ENCODE measurements at regions not wholly inside any gene's neighbourhood (a gene's known extent, or its start where the extent isn't known, plus 50 kb on each side); places are given as distances from the start of the nearest gene placed in this dataset.
"Not testable (repeated sequence)": the region's sequence is repeated elsewhere in the genome, so short reads cannot be mapped to it uniquely, and the experiment has no call there.

DNA sequence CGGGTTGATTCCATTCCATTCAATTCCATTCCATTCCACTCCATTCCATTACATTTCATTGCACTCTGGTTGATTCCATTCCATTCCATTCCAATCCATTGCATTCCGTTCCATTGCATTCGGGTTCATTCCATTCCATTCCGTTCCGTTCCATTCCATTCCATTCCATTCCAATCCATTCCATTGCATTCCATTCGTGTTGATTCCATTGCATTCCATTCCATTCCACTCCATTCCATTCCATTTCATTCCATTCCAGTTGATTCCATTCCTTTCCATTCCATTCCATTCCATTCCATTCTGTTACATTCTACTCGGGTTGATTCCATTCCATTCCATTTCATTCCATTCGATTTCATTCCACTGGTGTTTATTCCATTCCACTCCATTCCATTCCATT lies 133.3 kb downstream of the CWH43 start:
- TF ChIP-seq, protein P1, sequence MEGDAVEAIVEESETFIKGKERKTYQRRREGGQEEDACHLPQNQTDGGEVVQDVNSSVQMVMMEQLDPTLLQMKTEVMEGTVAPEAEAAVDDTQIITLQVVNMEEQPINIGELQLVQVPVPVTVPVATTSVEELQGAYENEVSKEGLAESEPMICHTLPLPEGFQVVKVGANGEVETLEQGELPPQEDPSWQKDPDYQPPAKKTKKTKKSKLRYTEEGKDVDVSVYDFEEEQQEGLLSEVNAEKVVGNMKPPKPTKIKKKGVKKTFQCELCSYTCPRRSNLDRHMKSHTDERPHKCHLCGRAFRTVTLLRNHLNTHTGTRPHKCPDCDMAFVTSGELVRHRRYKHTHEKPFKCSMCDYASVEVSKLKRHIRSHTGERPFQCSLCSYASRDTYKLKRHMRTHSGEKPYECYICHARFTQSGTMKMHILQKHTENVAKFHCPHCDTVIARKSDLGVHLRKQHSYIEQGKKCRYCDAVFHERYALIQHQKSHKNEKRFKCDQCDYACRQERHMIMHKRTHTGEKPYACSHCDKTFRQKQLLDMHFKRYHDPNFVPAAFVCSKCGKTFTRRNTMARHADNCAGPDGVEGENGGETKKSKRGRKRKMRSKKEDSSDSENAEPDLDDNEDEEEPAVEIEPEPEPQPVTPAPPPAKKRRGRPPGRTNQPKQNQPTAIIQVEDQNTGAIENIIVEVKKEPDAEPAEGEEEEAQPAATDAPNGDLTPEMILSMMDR (IDR thresholded peaks at IDR 0.05; ENCODE audit: poor library complexity): not testable (repeated sequence)
- not testable (repeated sequence) for TF ChIP-seq EZH2 (IDR thresholded peaks at IDR 0.05; ENCODE audit: borderline replicate concordance); EZH2phosphoT487 (IDR thresholded peaks at IDR 0.05; ENCODE audit: low read depth, severe bottlenecking, unreplicated experiment)

Data from hepatocyte (in vitro differentiated cells).